Muscle layer of duodenum (tissue), 2 donors: ENCODE measurements at regions not wholly inside any gene's neighbourhood (a gene's known extent, or its start where the extent isn't known, plus 50 kb on each side); places are given as distances from the start of the nearest gene placed in this dataset.

Experiments used
- H3K27ac ChIP-seq: one replicate; pipeline ENCODE4 v1.7.0; 2013; ENCODE audit warnings: mild to moderate bottlenecking, low read length
- H3K27me3 ChIP-seq: one replicate; pipeline ENCODE4 v1.7.0; 2013; ENCODE audit warnings: low read depth, mild to moderate bottlenecking, control low read depth, low read length
- H3K36me3 ChIP-seq, 2 donors: one replicate each; pipeline ENCODE4 v1.7.0; 2013; ENCODE audit warnings: low read length in 2 of 2, control low read depth in 1 of 2, mild to moderate bottlenecking in 1 of 2; ENCODE audit not compliant: insufficient read depth in 2 of 2, control insufficient read depth in 1 of 2
- H3K4me1 ChIP-seq, 2 donors: one replicate each; pipeline ENCODE4 v1.7.0; 2013; ENCODE audit warnings: low read length in 2 of 2, mild to moderate bottlenecking in 2 of 2, control low read depth in 1 of 2, moderate library complexity in 1 of 2; ENCODE audit not compliant: insufficient read depth in 2 of 2, control insufficient read depth in 1 of 2
- H3K4me3 ChIP-seq, 2 donors: one replicate each; pipeline ENCODE4 v1.7.0; 2013; ENCODE audit warnings: low read length in 2 of 2, low read depth in 1 of 2, mild to moderate bottlenecking in 1 of 2
- H3K9me3 ChIP-seq, 2 donors: one replicate each; pipeline ENCODE4 v1.7.0; 2013; ENCODE audit warnings: low read length in 2 of 2, control low read depth in 1 of 2, mild to moderate bottlenecking in 1 of 2; ENCODE audit not compliant: control insufficient read depth in 1 of 2
- donor health status: healthy.

DNA sequence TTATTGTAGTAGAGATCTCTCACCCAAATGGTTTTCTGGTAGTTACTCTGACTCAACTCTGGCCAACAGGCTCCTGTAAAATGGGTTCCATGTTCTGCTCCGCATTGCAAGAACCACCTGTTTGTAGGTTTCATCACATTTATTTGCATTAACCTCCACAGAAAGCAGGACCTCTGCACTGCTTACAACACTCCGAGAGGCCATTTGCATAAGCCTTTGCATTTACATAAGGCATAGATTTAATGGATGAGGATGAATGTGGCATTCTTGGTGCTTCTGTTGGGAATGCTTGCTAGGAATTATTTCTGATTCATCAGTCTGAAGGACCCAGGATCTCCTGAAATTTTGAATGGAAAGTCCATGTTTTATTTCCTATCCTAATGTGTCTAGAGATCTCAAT lies 320.1 kb downstream of the ZNF621 start:
- Histone ChIP-seq H3K9me3 (no peaks in the 10 kb centered on the region), H3K4me3 (no peak overlapping the region), H3K36me3 (no peaks in the 10 kb centered on the region), H3K27me3 (no peaks in the 10 kb centered on the region), H3K4me1 (no peaks in the 10 kb centered on the region), H3K27ac (no peak overlapping the region)

DNA sequence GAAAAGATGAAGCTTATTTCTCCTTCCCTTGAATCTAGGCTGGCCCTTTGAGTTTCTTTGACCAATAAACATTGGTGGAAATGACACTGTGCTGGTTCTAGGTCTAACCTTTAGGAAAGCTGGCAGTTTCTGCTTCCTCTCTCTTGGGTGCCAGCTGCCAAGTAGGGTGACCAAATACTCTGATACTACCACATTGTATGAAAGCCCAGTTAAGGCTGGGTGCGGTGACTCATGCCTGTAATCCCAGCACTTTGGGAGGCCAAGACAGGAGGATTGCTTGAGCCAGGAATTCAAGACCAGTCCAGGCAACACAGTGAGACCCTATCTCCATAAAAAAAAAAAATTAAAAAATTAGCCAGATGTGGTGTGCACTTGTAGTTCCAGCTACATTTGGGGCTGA lies 320.7 kb downstream of the ZNF621 start:
- H3K36me3 ChIP-seq = no peaks in the 10 kb centered on the region
- no peak overlapping the region for H3K27ac ChIP-seq
- H3K27me3 ChIP-seq = no peaks in the 10 kb centered on the region

DNA sequence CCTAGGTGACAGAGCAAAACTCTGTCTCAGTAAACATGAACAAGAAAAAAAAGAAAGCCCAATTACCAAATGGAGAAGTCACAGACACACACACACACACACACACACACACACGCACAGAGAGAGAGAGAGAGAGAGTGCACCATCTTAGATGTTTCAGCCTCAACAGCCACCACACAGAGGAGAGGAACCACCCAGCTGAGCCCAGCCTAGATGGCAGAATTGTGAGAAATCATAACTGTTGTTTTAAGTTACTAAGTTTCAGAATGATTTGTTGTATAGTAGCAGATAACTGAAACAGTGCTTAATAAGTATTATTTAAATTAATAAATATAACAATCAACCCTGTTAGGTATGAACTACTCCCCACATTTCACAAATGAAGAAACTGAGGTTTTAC lies 321.2 kb downstream of the ZNF621 start:
- Histone ChIP-seq H3K27ac (no peak overlapping the region), H3K36me3 (no peaks in the 10 kb centered on the region), H3K9me3 (no peaks in the 10 kb centered on the region), H3K4me1 (no peaks in the 10 kb centered on the region), H3K27me3 (no peaks in the 10 kb centered on the region), H3K4me3 (no peak overlapping the region)

More for the DNA sequence above, 320.7 kb downstream of the ZNF621 start:
- Histone ChIP-seq H3K9me3 (no peaks in the 10 kb centered on the region), H3K4me1 (no peaks in the 10 kb centered on the region), H3K4me3 (no peak overlapping the region)

DNA sequence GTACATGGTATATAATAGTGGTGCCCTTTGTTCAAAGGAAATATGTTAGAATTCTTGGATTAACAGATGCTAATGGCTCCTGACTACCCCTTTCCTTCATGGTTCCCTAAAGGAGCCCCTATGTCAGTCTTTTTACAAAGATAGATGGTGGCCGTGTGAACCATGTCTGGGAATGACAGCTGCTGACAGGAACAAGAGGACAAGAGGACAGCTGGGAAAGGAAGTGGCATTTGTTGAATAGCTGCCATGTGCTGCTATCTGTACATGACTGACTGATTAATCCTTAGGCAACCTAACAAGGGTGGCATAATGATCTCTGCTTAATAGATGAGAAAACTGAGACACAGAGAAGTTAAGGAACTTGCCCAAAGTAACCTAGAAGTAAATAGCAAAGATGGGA lies 321.7 kb downstream of the ZNF621 start:
- no peak overlapping the region for H3K27ac ChIP-seq
- H3K27me3 ChIP-seq = no peaks in the 10 kb centered on the region
- H3K4me1 ChIP-seq = no peaks in the 10 kb centered on the region
- H3K36me3 ChIP-seq = no peaks in the 10 kb centered on the region
- no peak overlapping the region for H3K4me3 ChIP-seq
- H3K9me3 ChIP-seq = no peaks in the 10 kb centered on the region

DNA sequence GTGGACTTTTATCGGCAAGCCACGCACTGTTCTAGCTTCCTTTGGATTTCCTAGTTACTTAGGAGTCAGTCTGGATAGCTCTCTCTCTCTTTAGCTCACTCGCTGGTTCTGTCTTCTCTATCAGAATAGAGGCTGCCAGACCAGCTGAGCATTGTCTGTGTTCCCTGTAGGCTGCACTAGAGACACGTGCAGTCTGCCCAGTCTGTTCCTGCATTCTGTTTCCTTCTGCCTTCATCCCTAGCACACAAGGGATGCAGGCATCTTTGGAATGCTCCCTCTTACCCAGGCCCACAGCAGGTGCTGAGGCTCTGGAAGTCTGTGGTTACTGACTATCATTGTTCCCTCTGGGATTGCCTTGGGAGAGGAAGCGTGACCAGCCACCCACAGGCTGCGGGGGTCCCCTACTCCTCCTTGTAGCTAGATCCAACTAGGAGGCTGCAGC lies 322.8 kb downstream of the ZNF621 start:
- no peaks in the 10 kb centered on the region for H3K9me3 ChIP-seq
- no peaks in the 10 kb centered on the region for H3K27me3 ChIP-seq
- H3K27ac ChIP-seq = no peak overlapping the region
- H3K4me1 ChIP-seq = no peaks in the 10 kb centered on the region
- no peak overlapping the region for H3K4me3 ChIP-seq
- no peaks in the 10 kb centered on the region for H3K36me3 ChIP-seq

DNA sequence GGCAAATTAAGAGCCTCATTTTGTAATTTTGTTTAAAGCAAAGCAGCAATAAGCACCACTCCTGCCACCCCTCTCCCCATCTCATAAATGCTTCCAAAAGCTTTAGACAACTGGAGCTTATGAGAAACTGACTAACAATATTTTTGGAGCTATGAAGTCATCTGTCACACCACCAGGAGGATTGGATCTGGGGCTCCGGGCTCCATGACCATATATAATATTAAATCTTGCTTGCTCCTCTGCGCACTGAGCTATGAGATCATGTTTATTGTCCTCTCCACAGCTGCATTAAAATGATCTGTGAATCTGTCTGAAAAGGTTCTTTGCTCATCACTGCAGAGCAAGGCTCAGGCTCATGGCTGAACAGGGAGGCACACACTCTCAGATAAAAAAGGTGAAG lies 323.7 kb downstream of the ZNF621 start:
- Histone ChIP-seq H3K4me3 (no peak overlapping the region), H3K27ac (no peak overlapping the region), H3K36me3 (no peaks in the 10 kb centered on the region), H3K4me1 (no peaks in the 10 kb centered on the region), H3K27me3 (no peaks in the 10 kb centered on the region), H3K9me3 (no peaks in the 10 kb centered on the region)

DNA sequence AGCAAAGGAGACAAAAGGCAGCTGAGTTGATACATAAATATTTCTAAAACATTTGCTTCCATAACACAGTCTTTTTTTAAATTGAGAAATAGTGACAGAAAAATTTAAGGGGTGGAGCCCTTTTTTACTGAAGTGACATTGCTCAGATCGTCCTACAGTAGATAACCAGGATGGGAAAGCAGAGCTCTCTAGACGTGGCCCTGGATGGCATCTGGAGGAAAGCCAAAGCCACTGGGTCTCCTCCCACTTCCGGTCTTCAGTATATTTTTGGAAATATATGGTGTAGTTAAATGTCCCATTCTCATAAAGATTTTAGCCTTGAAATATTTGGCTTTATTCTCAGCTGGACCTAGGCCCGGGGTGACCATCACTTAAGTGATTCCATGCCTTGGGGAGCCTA lies 326.1 kb downstream of the ZNF621 start:
- Histone ChIP-seq H3K36me3 (no peaks in the 10 kb centered on the region), H3K27me3 (no peaks in the 10 kb centered on the region), H3K4me1 (no peaks in the 10 kb centered on the region), H3K4me3 (no peak overlapping the region), H3K27ac (no peak overlapping the region), H3K9me3 (no peaks in the 10 kb centered on the region)

DNA sequence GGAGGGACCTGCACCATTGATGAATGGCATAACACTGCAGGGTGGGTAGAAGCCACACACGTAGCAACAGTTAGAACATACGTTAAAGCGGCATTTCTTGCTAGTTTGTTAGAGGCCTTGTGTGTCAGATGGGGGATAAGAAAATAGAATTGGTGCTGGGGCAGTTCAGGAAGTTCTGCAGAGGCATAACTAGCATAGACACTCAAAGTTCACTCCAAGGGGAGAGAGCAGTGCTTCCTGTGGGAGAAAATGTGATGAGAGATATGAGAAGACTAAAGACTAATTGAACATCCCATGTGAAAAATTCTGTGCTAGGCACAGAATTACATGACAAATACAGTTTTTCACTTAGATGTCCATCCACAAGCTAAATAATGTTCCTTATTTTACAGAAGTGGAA lies 327.1 kb downstream of the ZNF621 start:
- no peak overlapping the region for H3K4me3 ChIP-seq

DNA sequence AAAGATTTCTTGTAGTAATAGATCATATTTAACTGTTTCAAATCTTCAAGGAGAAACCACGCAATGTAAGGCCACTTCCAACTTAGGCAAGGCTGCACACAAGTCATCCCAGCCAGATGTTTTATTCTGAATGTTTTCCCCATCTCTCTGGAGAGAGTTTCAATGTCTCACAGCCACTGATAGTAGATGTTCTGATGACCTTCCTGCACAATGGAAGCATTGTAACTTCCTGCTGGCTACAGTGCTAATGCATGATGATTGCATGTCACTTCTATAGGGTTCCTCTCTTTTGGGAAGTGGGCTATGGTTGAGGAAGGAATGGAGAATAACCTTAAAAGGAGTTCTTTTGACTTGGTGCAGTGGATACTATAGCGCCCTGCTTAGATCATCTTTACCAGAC lies 328.0 kb downstream of the ZNF621 start:
- H3K9me3 ChIP-seq = no peaks in the 10 kb centered on the region
- H3K27ac ChIP-seq = no peak overlapping the region
- H3K36me3 ChIP-seq = no peaks in the 10 kb centered on the region
- no peak overlapping the region for H3K4me3 ChIP-seq
- no peaks in the 10 kb centered on the region for H3K27me3 ChIP-seq
- H3K4me1 ChIP-seq = no peaks in the 10 kb centered on the region

More for the DNA sequence above, 327.1 kb downstream of the ZNF621 start:
- Histone ChIP-seq H3K9me3 (no peaks in the 10 kb centered on the region), H3K4me1 (no peaks in the 10 kb centered on the region), H3K27me3 (no peaks in the 10 kb centered on the region), H3K36me3 (no peaks in the 10 kb centered on the region), H3K27ac (no peak overlapping the region)

DNA sequence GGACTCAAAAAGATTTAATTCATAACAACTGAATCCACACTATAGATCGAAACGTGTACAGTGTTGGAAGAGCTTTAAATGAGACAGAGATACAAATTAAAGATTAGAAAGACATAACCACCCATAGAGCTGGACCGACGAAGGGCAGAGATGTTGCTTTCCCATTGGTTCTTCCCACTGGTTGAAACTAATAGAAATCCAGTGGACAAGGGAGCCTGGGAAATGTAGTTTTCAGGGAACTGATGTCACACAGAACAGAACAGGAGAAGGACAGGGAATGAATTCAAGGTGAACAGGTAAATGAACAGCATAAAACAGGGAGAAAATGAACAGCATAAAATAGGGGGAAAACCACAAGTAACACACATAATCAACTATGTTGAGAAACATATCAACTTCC lies 328.7 kb downstream of the ZNF621 start:
- H3K36me3 ChIP-seq = no peaks in the 10 kb centered on the region
- no peaks in the 10 kb centered on the region for H3K9me3 ChIP-seq
- H3K4me3 ChIP-seq = no peak overlapping the region
- H3K27me3 ChIP-seq = no peaks in the 10 kb centered on the region
- no peaks in the 10 kb centered on the region for H3K4me1 ChIP-seq
- no peak overlapping the region for H3K27ac ChIP-seq

DNA sequence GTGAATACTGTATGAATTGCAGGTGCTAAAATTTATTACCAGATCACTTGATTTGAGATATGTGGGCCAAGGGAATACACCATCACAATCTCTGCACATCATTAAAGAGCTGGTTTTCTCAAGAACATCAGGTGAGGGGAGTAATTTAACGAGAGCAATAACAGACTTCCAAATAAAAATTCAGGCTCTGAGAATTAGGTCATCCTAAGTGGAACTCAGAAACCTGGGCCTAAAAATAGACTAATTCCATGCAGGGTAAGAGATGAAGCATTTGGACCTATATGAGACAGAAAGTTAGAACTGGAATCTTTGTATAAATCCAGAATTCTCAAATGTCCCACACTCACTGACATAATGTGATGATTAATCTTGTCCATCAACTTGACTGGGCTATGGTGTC lies 331.1 kb downstream of the ZNF621 start:
- no peak overlapping the region for H3K4me3 ChIP-seq
- no peaks in the 10 kb centered on the region for H3K36me3 ChIP-seq
- H3K27me3 ChIP-seq = no peaks in the 10 kb centered on the region
- H3K27ac ChIP-seq = no peak overlapping the region
- no peaks in the 10 kb centered on the region for H3K9me3 ChIP-seq
- H3K4me1 ChIP-seq = no peaks in the 10 kb centered on the region

DNA sequence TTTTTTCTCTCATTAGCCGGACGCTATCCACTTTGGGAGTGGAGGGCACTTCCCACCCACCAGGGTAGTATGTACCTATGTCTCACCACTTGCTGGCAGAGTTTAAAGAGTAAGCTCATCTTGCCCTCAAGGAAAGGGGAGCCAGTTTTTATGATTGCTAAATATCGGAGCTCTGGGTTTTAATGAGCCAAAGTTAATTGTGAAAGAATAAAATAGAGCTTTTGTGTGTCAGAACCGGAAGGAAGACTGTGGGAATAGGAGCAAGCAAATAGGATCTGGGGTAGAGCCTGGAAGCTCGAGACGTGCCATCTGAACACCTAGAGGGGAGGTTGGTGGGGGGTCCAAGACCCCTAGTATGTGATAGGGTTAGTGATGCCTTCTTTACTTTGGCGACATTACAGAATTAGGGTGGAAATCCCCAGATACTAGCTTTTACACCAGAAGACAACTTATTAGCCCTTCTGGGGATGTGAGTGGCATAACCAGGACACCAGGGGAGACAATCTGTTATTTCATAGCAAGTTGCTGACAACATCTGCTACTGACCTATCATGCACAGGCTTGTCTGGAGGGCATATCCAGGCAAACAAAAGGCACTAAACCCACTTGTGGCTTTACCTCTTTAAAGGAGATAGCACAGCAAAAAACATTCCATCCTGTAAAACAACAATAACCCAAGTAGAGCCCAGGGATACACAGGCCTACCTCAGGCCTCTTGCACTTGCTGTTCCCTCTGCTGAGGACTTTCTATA lies 333.8 kb downstream of the ZNF621 start:
- Histone ChIP-seq H3K9me3 (no peaks in the 10 kb centered on the region), H3K27me3 (no peaks in the 10 kb centered on the region), H3K4me1 (no peaks in the 10 kb centered on the region), H3K4me3 (no peak overlapping the region), H3K36me3 (no peaks in the 10 kb centered on the region), H3K27ac (no peak overlapping the region)
